ENCODE measurements at regions not wholly inside any gene's neighbourhood (a gene's known extent, or its start where the extent isn't known, plus 50 kb on each side); places are given as distances from the start of the nearest gene placed in this dataset.

GRCh38 chr11:15818132-15818842 lies 538.1 kb downstream of the SOX6 start:
- H3K4me3 ChIP-seq (ENCODE audit: low read depth, low read length) = no peak overlapping the region
- POLR2A ChIA-PET = no interaction called here
- CTCF ChIA-PET = interaction anchor here (1.0 to 1.7 kb wide), 6 partner anchors 8 to 795 kb away, joined by 3 to 4 read pairs (median 4); no protein-coding TSS in a partner anchor
- TF ChIP-seq CTCF (IDR thresholded peaks at IDR 0.05; ENCODE audit: insufficient read depth, low read length, missing control alignments) = no peak
- DNase-seq (ENCODE audit: low read depth, low spot score) = no peak

GRCh38 chr11:15819679-15820286 lies 536.6 kb downstream of the SOX6 start:
- CTCF ChIA-PET = interaction anchor here (0.7 to 2.9 kb wide), 12 partner anchors 9 to 795 kb away, joined by 3 to 16 read pairs (median 4); no protein-coding TSS in a partner anchor
- peak; percentile 81 for TF ChIP-seq CTCF (IDR thresholded peaks at IDR 0.05; ENCODE audit: insufficient read depth, low read length, missing control alignments)
- H3K4me3 ChIP-seq (ENCODE audit: low read depth, low read length) = no peak overlapping the region
- no peak for DNase-seq (ENCODE audit: low read depth, low spot score)
- POLR2A ChIA-PET = no interaction called here

GRCh38 chr11:15821451-15821850 lies 534.9 kb downstream of the SOX6 start:
- DNase-seq (ENCODE audit: low read depth, low spot score) = no peak
- TF ChIP-seq CTCF (IDR thresholded peaks at IDR 0.05; ENCODE audit: insufficient read depth, low read length, missing control alignments) = no peak
- ChIA-PET CTCF (interaction anchor here (1.2 to 2.9 kb wide), 8 partner anchors 10 to 792 kb away, joined by 3 to 12 read pairs (median 4); no protein-coding TSS in a partner anchor), POLR2A (no interaction called here)
- no peak overlapping the region for H3K4me3 ChIP-seq (ENCODE audit: low read depth, low read length)

- no peak for DNase-seq (ENCODE audit: low read depth, low spot score)
- POLR2A ChIA-PET = no interaction called here
- H3K4me3 ChIP-seq (ENCODE audit: low read depth, low read length) = no peak overlapping the region
- no peak for TF ChIP-seq CTCF (IDR thresholded peaks at IDR 0.05; ENCODE audit: insufficient read depth, low read length, missing control alignments)
- CTCF ChIA-PET = interaction anchor here (1.0 to 1.4 kb wide), 2 partner anchors 9 to 790 kb away, joined by 3 read pairs; no protein-coding TSS in a partner anchor
These were observed 532.3 kb downstream of the SOX6 start for GRCh38 chr11:15824060-15824459.

- DNase-seq (ENCODE audit: low read depth, low spot score) = no peak
- no peak overlapping the region for H3K4me3 ChIP-seq (ENCODE audit: low read depth, low read length)
- TF ChIP-seq CTCF (IDR thresholded peaks at IDR 0.05; ENCODE audit: insufficient read depth, low read length, missing control alignments) = no peak
- CTCF ChIA-PET = interaction anchor here (1.0 to 2.5 kb wide), 5 partner anchors 8 to 788 kb away, joined by 4 to 17 read pairs (median 6); no protein-coding TSS in a partner anchor
- POLR2A ChIA-PET = no interaction called here
These were observed 530.2 kb downstream of the SOX6 start for GRCh38 chr11:15825976-15826650.

- H3K4me3 ChIP-seq (ENCODE audit: low read depth, low read length) = no peak overlapping the region
- CTCF ChIA-PET = interaction anchor here (1.0 to 2.5 kb wide), 5 partner anchors 9 to 787 kb away, joined by 4 to 17 read pairs (median 6); no protein-coding TSS in a partner anchor
- peak; percentile 36 for TF ChIP-seq CTCF (IDR thresholded peaks at IDR 0.05; ENCODE audit: insufficient read depth, low read length, missing control alignments)
- POLR2A ChIA-PET = no interaction called here
- DNase-seq (ENCODE audit: low read depth, low spot score) = no peak
These were observed 529.5 kb downstream of the SOX6 start for GRCh38 chr11:15826826-15827225.
